ENCODE measurements at regions not wholly inside any gene's neighbourhood (a gene's known extent, or its start where the extent isn't known, plus 50 kb on each side); places are given as distances from the start of the nearest gene placed in this dataset.
"Not testable (repeated sequence)": the region's sequence is repeated elsewhere in the genome, so short reads cannot be mapped to it uniquely, and the experiment has no call there.

DNA sequence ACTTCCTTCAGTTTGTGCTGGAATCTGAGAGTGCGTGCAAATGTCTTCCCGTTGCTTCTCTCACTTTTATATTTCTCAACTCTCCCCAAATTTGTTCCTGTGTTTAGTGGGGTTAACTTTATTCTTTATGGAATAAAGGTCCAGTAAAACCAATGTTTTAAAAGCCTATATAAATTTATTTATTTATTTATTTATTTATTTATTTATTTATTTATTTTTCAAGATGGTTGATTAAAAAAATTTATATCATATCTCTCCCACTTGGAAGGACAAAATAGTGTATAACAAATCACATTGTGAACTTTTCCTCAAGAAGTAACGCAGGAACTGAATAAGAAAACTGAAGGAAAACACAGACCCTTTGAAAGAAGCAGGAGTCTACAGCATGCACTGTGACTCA, 95.3 kb upstream of the ITM2A start:
- TF ChIP-seq CTCF (IDR thresholded peaks at IDR 0.05; ENCODE audit: extremely low read depth, insufficient read depth, missing control alignments): no peak
- in situ Hi-C loops (cut with MboI; ENCODE audit: low pct_unique_long_range_greater_than_20kb, low sequenced_read_pairs, unreplicated experiment): no loop called here
- no peak for DNase-seq (ENCODE audit: low spot score)

DNA sequence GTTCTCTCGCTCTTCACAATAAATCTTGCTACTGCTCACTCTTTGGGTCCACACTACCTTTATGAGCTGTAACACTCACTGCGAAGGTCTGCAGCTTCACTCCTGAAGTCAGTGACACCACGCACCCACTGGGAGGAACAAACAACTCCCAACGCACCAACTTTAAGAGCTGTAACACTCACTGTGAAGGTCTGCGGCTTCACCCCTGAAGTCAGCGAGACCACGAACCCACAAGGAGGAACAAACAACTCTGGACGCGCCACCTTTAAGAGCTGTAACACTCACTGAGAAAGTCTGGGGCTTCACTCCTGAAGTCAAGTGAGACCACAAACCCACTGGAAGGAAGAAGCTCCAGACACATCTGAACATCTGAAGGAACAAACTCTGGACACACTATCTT, 89.5 kb upstream of the ITM2A start:
- in situ Hi-C loops (cut with MboI; ENCODE audit: low pct_unique_long_range_greater_than_20kb, low sequenced_read_pairs, unreplicated experiment); DNase-seq (ENCODE audit: low spot score): not testable (repeated sequence)

GRCh38 chrX:79452881-79453280, 85.7 kb upstream of the ITM2A start:
- in situ Hi-C loops (cut with MboI; ENCODE audit: low pct_unique_long_range_greater_than_20kb, low sequenced_read_pairs, unreplicated experiment): no loop called here
- no peak for TF ChIP-seq CTCF (IDR thresholded peaks at IDR 0.05; ENCODE audit: extremely low read depth, insufficient read depth, missing control alignments)
- no peak for DNase-seq (ENCODE audit: low spot score)

DNA sequence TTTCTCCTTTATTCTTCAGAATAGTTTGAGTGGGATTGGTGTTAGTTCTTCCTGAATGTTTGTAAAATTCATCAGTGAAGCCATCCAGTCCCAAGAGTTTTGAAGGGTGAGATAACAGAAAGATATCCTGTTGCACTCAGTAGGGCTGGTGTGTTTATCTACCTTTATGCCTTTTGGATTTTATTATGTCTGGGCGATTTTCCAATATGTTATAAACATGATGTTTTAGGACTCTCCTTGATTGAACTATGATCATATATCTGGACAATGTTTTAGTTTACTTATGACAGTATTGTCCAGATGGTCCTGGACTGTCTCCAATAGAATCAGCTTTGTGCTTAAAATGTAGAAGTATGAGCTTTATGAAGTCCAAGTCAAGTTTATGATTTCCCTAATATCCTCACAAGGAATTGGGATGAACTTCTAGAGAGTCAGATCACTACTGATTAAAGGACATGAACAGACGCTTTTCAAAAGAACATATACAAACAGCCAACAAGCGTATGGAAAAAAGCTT, 77.6 kb upstream of the ITM2A start:
- no peak for DNase-seq (ENCODE audit: low spot score)
- TF ChIP-seq CTCF (IDR thresholded peaks at IDR 0.05; ENCODE audit: extremely low read depth, insufficient read depth, missing control alignments): no peak
- in situ Hi-C loops (cut with MboI; ENCODE audit: low pct_unique_long_range_greater_than_20kb, low sequenced_read_pairs, unreplicated experiment): no loop called here

GRCh38 chrX:79443121-79443520, 76.0 kb upstream of the ITM2A start:
- DNase-seq (ENCODE audit: low spot score): no peak
- TF ChIP-seq CTCF (IDR thresholded peaks at IDR 0.05; ENCODE audit: extremely low read depth, insufficient read depth, missing control alignments): no peak
- in situ Hi-C loops (cut with MboI; ENCODE audit: low pct_unique_long_range_greater_than_20kb, low sequenced_read_pairs, unreplicated experiment): no loop called here

DNA sequence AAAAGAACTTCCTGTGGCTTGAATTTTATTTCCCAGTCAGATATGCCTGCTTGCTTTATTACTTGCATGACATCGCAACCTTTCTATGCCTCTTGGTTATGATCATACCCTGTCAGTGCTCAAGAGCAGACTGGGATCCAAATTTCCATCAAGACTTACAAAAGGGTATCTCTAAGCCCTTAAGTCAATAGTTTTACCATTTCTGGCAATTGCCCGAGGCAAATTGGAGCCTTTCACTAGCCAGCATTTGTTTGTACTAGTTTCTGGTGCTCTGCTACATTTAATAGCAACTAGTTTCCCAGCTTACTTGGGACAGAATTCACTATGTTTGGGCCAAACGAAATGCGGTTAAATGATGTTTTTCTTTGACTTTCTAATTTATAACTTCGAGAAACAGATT, 73.2 kb upstream of the ITM2A start:
- in situ Hi-C loops (cut with MboI; ENCODE audit: low pct_unique_long_range_greater_than_20kb, low sequenced_read_pairs, unreplicated experiment): no loop called here
- TF ChIP-seq CTCF (IDR thresholded peaks at IDR 0.05; ENCODE audit: extremely low read depth, insufficient read depth, missing control alignments): no peak
- DNase-seq (ENCODE audit: low spot score): no peak
